ENCODE measurements at regions not wholly inside any gene's neighbourhood (a gene's known extent, or its start where the extent isn't known, plus 50 kb on each side); places are given as distances from the start of the nearest gene placed in this dataset.

DNA sequence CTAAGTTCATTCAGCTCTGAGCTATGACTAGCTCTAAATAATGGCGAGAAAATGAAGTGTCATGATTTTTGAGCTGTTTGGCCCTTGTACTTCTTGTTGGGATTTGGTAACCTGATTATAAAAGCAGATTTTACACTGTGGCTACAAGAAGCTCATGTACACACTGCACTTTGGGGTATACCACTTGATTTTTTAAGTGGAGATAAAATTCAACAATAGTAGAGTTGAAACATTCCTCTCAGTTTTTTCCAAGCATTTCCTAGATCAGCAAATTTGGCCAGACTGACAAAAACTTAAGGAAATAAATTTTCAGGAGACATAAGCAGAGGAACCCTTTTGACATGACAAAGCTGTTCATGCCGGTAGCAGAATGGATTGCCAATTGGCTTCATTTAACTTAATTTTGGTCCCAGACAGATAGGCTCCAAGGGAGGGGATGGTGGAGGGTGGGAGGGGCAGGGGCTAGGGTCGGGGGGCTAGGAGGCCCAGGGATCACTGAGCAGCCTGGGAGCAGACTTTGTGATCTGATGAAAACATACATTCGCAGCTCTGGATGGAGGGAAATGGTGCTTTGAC lies 575.9 kb downstream of the METTL15 start:
- TF ChIP-seq EP300 (IDR thresholded peaks at IDR 0.05; ENCODE audit: borderline replicate concordance) (no peak), RAD21 (IDR thresholded peaks at IDR 0.05; ENCODE audit: low read depth) (no peak), NFIC (IDR thresholded peaks at IDR 0.05) (no peak), TCF12 (IDR thresholded peaks at IDR 0.05; ENCODE audit: low read depth) (no peak)
- TF ChIP-seq, protein P1, sequence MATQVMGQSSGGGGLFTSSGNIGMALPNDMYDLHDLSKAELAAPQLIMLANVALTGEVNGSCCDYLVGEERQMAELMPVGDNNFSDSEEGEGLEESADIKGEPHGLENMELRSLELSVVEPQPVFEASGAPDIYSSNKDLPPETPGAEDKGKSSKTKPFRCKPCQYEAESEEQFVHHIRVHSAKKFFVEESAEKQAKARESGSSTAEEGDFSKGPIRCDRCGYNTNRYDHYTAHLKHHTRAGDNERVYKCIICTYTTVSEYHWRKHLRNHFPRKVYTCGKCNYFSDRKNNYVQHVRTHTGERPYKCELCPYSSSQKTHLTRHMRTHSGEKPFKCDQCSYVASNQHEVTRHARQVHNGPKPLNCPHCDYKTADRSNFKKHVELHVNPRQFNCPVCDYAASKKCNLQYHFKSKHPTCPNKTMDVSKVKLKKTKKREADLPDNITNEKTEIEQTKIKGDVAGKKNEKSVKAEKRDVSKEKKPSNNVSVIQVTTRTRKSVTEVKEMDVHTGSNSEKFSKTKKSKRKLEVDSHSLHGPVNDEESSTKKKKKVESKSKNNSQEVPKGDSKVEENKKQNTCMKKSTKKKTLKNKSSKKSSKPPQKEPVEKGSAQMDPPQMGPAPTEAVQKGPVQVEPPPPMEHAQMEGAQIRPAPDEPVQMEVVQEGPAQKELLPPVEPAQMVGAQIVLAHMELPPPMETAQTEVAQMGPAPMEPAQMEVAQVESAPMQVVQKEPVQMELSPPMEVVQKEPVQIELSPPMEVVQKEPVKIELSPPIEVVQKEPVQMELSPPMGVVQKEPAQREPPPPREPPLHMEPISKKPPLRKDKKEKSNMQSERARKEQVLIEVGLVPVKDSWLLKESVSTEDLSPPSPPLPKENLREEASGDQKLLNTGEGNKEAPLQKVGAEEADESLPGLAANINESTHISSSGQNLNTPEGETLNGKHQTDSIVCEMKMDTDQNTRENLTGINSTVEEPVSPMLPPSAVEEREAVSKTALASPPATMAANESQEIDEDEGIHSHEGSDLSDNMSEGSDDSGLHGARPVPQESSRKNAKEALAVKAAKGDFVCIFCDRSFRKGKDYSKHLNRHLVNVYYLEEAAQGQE (IDR thresholded peaks at IDR 0.05; ENCODE audit: low read depth): no peak

All from Ishikawa (cell line).